Activated naive CD4-positive, alpha-beta T cell treated with anti-CD3 and anti-CD28 coated beads, Interleukin-2, amount 50 U/mL, for 72 hours (primary cell): ENCODE measurements at regions not wholly inside any gene's neighbourhood (a gene's known extent, or its start where the extent isn't known, plus 50 kb on each side); places are given as distances from the start of the nearest gene placed in this dataset.
"Not testable (repeated sequence)": the region's sequence is repeated elsewhere in the genome, so short reads cannot be mapped to it uniquely, and the experiment has no call there.

Source experiments
- ATAC-seq, 2 donors: fragments of 150-1000 bp; cut with Tn5 transposase; 2 replicates each; pipeline ENCODE4 v1.10.0; 2021; ENCODE audit warnings: mild to moderate bottlenecking in 2 of 2, moderate library complexity in 2 of 2
- DNase-seq, 2 donors: peaks; one replicate each; pipeline ENCODE4 v3.0.0; 2021 to 2022; ENCODE audit warnings: low spot score in 2 of 2
- H3K27ac Mint-ChIP-seq, 2 donors: one replicate each; pipeline ENCODE4 v1.8.0; 2022; ENCODE audit warnings: mild to moderate bottlenecking in 2 of 2, mixed read lengths in 2 of 2
- H3K36me3 Mint-ChIP-seq, 2 donors: one replicate each; pipeline ENCODE4 v1.8.0; 2022; ENCODE audit warnings: mixed read lengths in 2 of 2
- H3K9me3 Mint-ChIP-seq, 2 donors: one replicate each; pipeline ENCODE4 v1.8.0; 2022; ENCODE audit warnings: mixed read lengths in 2 of 2

- H3K36me3 Mint-ChIP-seq, result peaks cover 0 to 11% of the 10 kb centered on the region in 2 donors
- H3K27ac Mint-ChIP-seq, DNase-seq, ATAC-seq: not testable (repeated sequence)
- H3K9me3 Mint-ChIP-seq, result peaks cover 19 to 21% of the 10 kb centered on the region in 2 donors
Observed at GRCh38 chr7:69446213-69446612, 152.1 kb upstream of the AUTS2 start.

GRCh38 chr7:69448071-69448470 lies 150.2 kb upstream of the AUTS2 start:
- no peak for DNase-seq
- H3K27ac Mint-ChIP-seq, result no peak overlapping the region
- H3K9me3 Mint-ChIP-seq, result peaks cover 10 to 11% of the 10 kb centered on the region in 2 donors
- peaks cover 0 to 6% of the 10 kb centered on the region in 2 donors for H3K36me3 Mint-ChIP-seq
- no peak for ATAC-seq

GRCh38 chr7:69450456-69450855 lies 147.8 kb upstream of the AUTS2 start:
- ATAC-seq (no peak), DNase-seq (no peak)
- H3K27ac Mint-ChIP-seq, result no peak overlapping the region
- peaks cover 0 to 4% of the 10 kb centered on the region in 2 donors for H3K36me3 Mint-ChIP-seq
- H3K9me3 Mint-ChIP-seq, result peaks cover 2 to 4% of the 10 kb centered on the region in 2 donors

- Mint-ChIP-seq H3K27ac (no peak overlapping the region), H3K9me3 (no peaks in the 10 kb centered on the region), H3K36me3 (peaks cover 0 to 6% of the 10 kb centered on the region in 2 donors)
- no peak for DNase-seq
- ATAC-seq, result no peak
Observed at GRCh38 chr7:69451715-69452114, 146.6 kb upstream of the AUTS2 start.

- Mint-ChIP-seq H3K36me3 (peaks cover 0 to 6% of the 10 kb centered on the region in 2 donors), H3K9me3 (peaks cover 0 to 3% of the 10 kb centered on the region in 2 donors), H3K27ac (no peak overlapping the region)
- DNase-seq, result no peak
- no peak for ATAC-seq
Observed at GRCh38 chr7:69452797-69453196, 145.5 kb upstream of the AUTS2 start.

- Mint-ChIP-seq H3K27ac (no peak overlapping the region), H3K36me3 (peaks cover 0 to 6% of the 10 kb centered on the region in 2 donors)
- ATAC-seq, result no peak
Observed at GRCh38 chr7:69457595-69458504, 140.4 kb upstream of the AUTS2 start.

GRCh38 chr7:69464035-69464434 lies 134.2 kb upstream of the AUTS2 start:
- ATAC-seq (no peak), DNase-seq (no peak)
- H3K27ac Mint-ChIP-seq, result no peak overlapping the region
- no peaks in the 10 kb centered on the region for H3K36me3 Mint-ChIP-seq
- peaks cover 3 to 10% of the 10 kb centered on the region in 2 donors for H3K9me3 Mint-ChIP-seq

More at GRCh38 chr7:69457595-69458504, 140.4 kb upstream of the AUTS2 start:
- DNase-seq, result no peak
- peaks cover 0 to 9% of the 10 kb centered on the region in 2 donors for H3K9me3 Mint-ChIP-seq

- H3K9me3 Mint-ChIP-seq, result peaks cover 11 to 15% of the 10 kb centered on the region in 2 donors
- ATAC-seq (no peak), DNase-seq (no peak)
- H3K27ac Mint-ChIP-seq, result no peak overlapping the region
- no peaks in the 10 kb centered on the region for H3K36me3 Mint-ChIP-seq
Observed at GRCh38 chr7:69465262-69465661, 133.0 kb upstream of the AUTS2 start.

GRCh38 chr7:69467826-69468225 lies 130.4 kb upstream of the AUTS2 start:
- no peak overlapping the region for H3K27ac Mint-ChIP-seq
- ATAC-seq, result no peak
- no peaks in the 10 kb centered on the region for H3K36me3 Mint-ChIP-seq
- no peak for DNase-seq
- H3K9me3 Mint-ChIP-seq, result peaks cover 11 to 16% of the 10 kb centered on the region in 2 donors

- DNase-seq (no peak), ATAC-seq (no peak)
- no peaks in the 10 kb centered on the region for H3K36me3 Mint-ChIP-seq
- H3K27ac Mint-ChIP-seq, result no peak overlapping the region
- peaks cover 4 to 8% of the 10 kb centered on the region in 2 donors for H3K9me3 Mint-ChIP-seq
Observed at GRCh38 chr7:69476416-69476815, 121.9 kb upstream of the AUTS2 start.

GRCh38 chr7:69482676-69483075 lies 115.6 kb upstream of the AUTS2 start:
- H3K27ac Mint-ChIP-seq, result no peak overlapping the region
- DNase-seq (no peak), ATAC-seq (no peak)
- no peaks in the 10 kb centered on the region for H3K9me3 Mint-ChIP-seq
- H3K36me3 Mint-ChIP-seq, result peaks cover 0 to 5% of the 10 kb centered on the region in 2 donors

GRCh38 chr7:69489533-69489932 lies 108.7 kb upstream of the AUTS2 start:
- ATAC-seq (no peak), DNase-seq (no peak)
- Mint-ChIP-seq H3K27ac (no peak overlapping the region), H3K36me3 (no peaks in the 10 kb centered on the region), H3K9me3 (no peaks in the 10 kb centered on the region)

- Mint-ChIP-seq H3K27ac (no peak overlapping the region), H3K9me3 (peaks cover 13 to 16% of the 10 kb centered on the region in 2 donors), H3K36me3 (peaks cover 0 to 6% of the 10 kb centered on the region in 2 donors)
- ATAC-seq, result no peak
- no peak for DNase-seq
Observed at GRCh38 chr7:69498671-69499070, 99.6 kb upstream of the AUTS2 start.

- H3K36me3 Mint-ChIP-seq, result peaks cover 0 to 6% of the 10 kb centered on the region in 2 donors
- no peak overlapping the region for H3K27ac Mint-ChIP-seq
- no peak for ATAC-seq
- no peak for DNase-seq
- peaks cover 14% of the 10 kb centered on the region in 2 donors for H3K9me3 Mint-ChIP-seq
Observed at GRCh38 chr7:69502358-69502757, 95.9 kb upstream of the AUTS2 start.

GRCh38 chr7:69504733-69505420 lies 93.4 kb upstream of the AUTS2 start:
- no peak for ATAC-seq
- Mint-ChIP-seq H3K27ac (peak overlapping the region in 1 of 2 donors; percentile 85), H3K9me3 (peaks cover 11% of the 10 kb centered on the region in 2 donors), H3K36me3 (no peaks in the 10 kb centered on the region)
- no peak for DNase-seq

- ATAC-seq (no peak), DNase-seq (no peak)
- Mint-ChIP-seq H3K27ac (no peak overlapping the region), H3K36me3 (no peaks in the 10 kb centered on the region), H3K9me3 (peaks cover 5 to 17% of the 10 kb centered on the region in 2 donors)
Observed at GRCh38 chr7:69508736-69509135, 89.5 kb upstream of the AUTS2 start.

- ATAC-seq (no peak), DNase-seq (no peak)
- Mint-ChIP-seq H3K36me3 (no peaks in the 10 kb centered on the region), H3K27ac (no peak overlapping the region), H3K9me3 (peaks cover 8 to 13% of the 10 kb centered on the region in 2 donors)
Observed at GRCh38 chr7:69510114-69510513, 88.2 kb upstream of the AUTS2 start.
